Spinal cord (tissue), 9 donors: ENCODE measurements at regions not wholly inside any gene's neighbourhood (a gene's known extent, or its start where the extent isn't known, plus 50 kb on each side); places are given as distances from the start of the nearest gene placed in this dataset.
A peak's percentile ranks its signal among the peaks of the same experiment; 100 is the strongest.

Experiments
- DNase-seq, 6 donors: peaks; one replicate each; pipeline versions ENCODE4 v3.0.0 to v3.0.0-alpha.2; 2013 to 2015; ENCODE audit warnings: low spot score in 6 of 6, low read depth in 4 of 6
- H3K27ac ChIP-seq: one replicate; pipeline ENCODE4 v1.5.1; 2013; ENCODE audit warnings: low read depth, low read length, control low read depth
- H3K27me3 ChIP-seq: one replicate; pipeline ENCODE4 v1.6.1; 2013; ENCODE audit warnings: low read length; ENCODE audit not compliant: control insufficient read depth, insufficient read depth
- H3K36me3 ChIP-seq: one replicate; pipeline ENCODE4 v1.6.1; 2013; ENCODE audit warnings: low read length; ENCODE audit not compliant: control insufficient read depth, insufficient read depth
- H3K4me1 ChIP-seq: one replicate; pipeline ENCODE4 v1.6.1; 2013; ENCODE audit warnings: low read length; ENCODE audit not compliant: control insufficient read depth, insufficient read depth
- H3K4me3 ChIP-seq: one replicate; pipeline ENCODE4 v1.5.1; 2013; ENCODE audit warnings: low read depth, low read length, control low read depth
- H3K9me3 ChIP-seq: one replicate; pipeline ENCODE4 v1.6.1; 2013; ENCODE audit warnings: low read length; ENCODE audit not compliant: control insufficient read depth, insufficient read depth
- WGBS: methylation state at CpG from one replicate; pipeline ENCODE4 v1.1.5; 2013; ENCODE audit warnings: missing lambda C conversion rate; ENCODE audit not compliant: insufficient coverage; 5-methylcytosine and 5-hydroxymethylcytosine counted together
- donor health status: healthy.

- no peak for DNase-seq
- no peak overlapping the region for H3K27ac ChIP-seq
- 84% methylated on average over 5 of the region's 7 CpGs for WGBS
- H3K36me3 ChIP-seq, result no peaks in the 10 kb centered on the region
- no peaks in the 10 kb centered on the region for H3K9me3 ChIP-seq
- no peaks in the 10 kb centered on the region for H3K27me3 ChIP-seq
- H3K4me3 ChIP-seq, result no peak overlapping the region
- peaks cover 6% of the 10 kb centered on the region for H3K4me1 ChIP-seq
Observed at GRCh38 chr4:26215725-26216124, 105.1 kb upstream of the RBPJ start.

GRCh38 chr4:26217481-26217880, 103.3 kb upstream of the RBPJ start:
- H3K9me3 ChIP-seq, result no peaks in the 10 kb centered on the region
- H3K36me3 ChIP-seq, result no peaks in the 10 kb centered on the region
- peaks cover 6% of the 10 kb centered on the region for H3K4me1 ChIP-seq
- H3K4me3 ChIP-seq, result no peak overlapping the region
- H3K27me3 ChIP-seq, result no peaks in the 10 kb centered on the region
- no peak overlapping the region for H3K27ac ChIP-seq
- 66% methylated on average over 4 of the region's 6 CpGs for WGBS
- no peak for DNase-seq

- Histone ChIP-seq H3K27ac (peak overlapping the region; percentile 13), H3K4me3 (no peak overlapping the region), H3K4me1 (peaks cover 6% of the 10 kb centered on the region), H3K36me3 (no peaks in the 10 kb centered on the region), H3K27me3 (no peaks in the 10 kb centered on the region), H3K9me3 (no peaks in the 10 kb centered on the region)
- no peak for DNase-seq
- WGBS, result 59% methylated on average over 13 of the region's 16 CpGs
Observed at GRCh38 chr4:26217961-26218676, 102.7 kb upstream of the RBPJ start.

- peaks cover 6% of the 10 kb centered on the region for H3K4me1 ChIP-seq
- peak overlapping the region; percentile 13 for H3K27ac ChIP-seq
- 71% methylated on average over 6 of the region's 12 CpGs for WGBS
- H3K9me3 ChIP-seq, result no peaks in the 10 kb centered on the region
- DNase-seq, result no peak
- H3K27me3 ChIP-seq, result no peaks in the 10 kb centered on the region
- no peaks in the 10 kb centered on the region for H3K36me3 ChIP-seq
- H3K4me3 ChIP-seq, result no peak overlapping the region
Observed at GRCh38 chr4:26218677-26219605, 101.9 kb upstream of the RBPJ start.

GRCh38 chr4:26220696-26221095, 100.1 kb upstream of the RBPJ start:
- WGBS, result 100% methylated on average over 2 of the region's 4 CpGs

GRCh38 chr4:26223155-26223554, 97.7 kb upstream of the RBPJ start:
- no CpG with 5 or more reads among the region's 2 CpGs for WGBS
- H3K27ac ChIP-seq, result no peak overlapping the region

More at GRCh38 chr4:26220696-26221095, 100.1 kb upstream of the RBPJ start:
- Histone ChIP-seq H3K27me3 (no peaks in the 10 kb centered on the region), H3K36me3 (no peaks in the 10 kb centered on the region), H3K27ac (no peak overlapping the region), H3K9me3 (no peaks in the 10 kb centered on the region), H3K4me1 (peaks cover 6% of the 10 kb centered on the region), H3K4me3 (no peak overlapping the region)
- no peak for DNase-seq

GRCh38 chr4:26226629-26227376, 94.0 kb upstream of the RBPJ start:
- DNase-seq, result peak in 1 of 6 donors; percentile 80
- no peaks in the 10 kb centered on the region for H3K27me3 ChIP-seq
- H3K36me3 ChIP-seq, result no peaks in the 10 kb centered on the region
- H3K9me3 ChIP-seq, result no peaks in the 10 kb centered on the region
- peaks cover 3% of the 10 kb centered on the region for H3K4me1 ChIP-seq
- 26% methylated on average over 4 of the region's 5 CpGs for WGBS
- no peak overlapping the region for H3K27ac ChIP-seq
- H3K4me3 ChIP-seq, result no peak overlapping the region

More at GRCh38 chr4:26223155-26223554, 97.7 kb upstream of the RBPJ start:
- Histone ChIP-seq H3K4me1 (peaks cover 9% of the 10 kb centered on the region), H3K36me3 (no peaks in the 10 kb centered on the region), H3K4me3 (no peak overlapping the region), H3K27me3 (no peaks in the 10 kb centered on the region), H3K9me3 (no peaks in the 10 kb centered on the region)
- DNase-seq, result no peak

GRCh38 chr4:26227601-26228229, 93.1 kb upstream of the RBPJ start:
- no peaks in the 10 kb centered on the region for H3K27me3 ChIP-seq
- no peak overlapping the region for H3K4me3 ChIP-seq
- 90% methylated on average over 15 of the region's 15 CpGs for WGBS
- DNase-seq, result no peak
- no peaks in the 10 kb centered on the region for H3K9me3 ChIP-seq
- no peaks in the 10 kb centered on the region for H3K36me3 ChIP-seq
- peaks cover 3% of the 10 kb centered on the region for H3K4me1 ChIP-seq
- H3K27ac ChIP-seq, result no peak overlapping the region

GRCh38 chr4:26228883-26229282, 91.9 kb upstream of the RBPJ start:
- 80% methylated on average over 2 of the region's 2 CpGs for WGBS
- H3K9me3 ChIP-seq, result no peaks in the 10 kb centered on the region
- peaks cover 3% of the 10 kb centered on the region for H3K4me1 ChIP-seq
- H3K27me3 ChIP-seq, result no peaks in the 10 kb centered on the region
- no peaks in the 10 kb centered on the region for H3K36me3 ChIP-seq
- H3K27ac ChIP-seq, result no peak overlapping the region
- H3K4me3 ChIP-seq, result no peak overlapping the region
- DNase-seq, result no peak
